Spleen (tissue), 7 donors: ENCODE measurements at regions not wholly inside any gene's neighbourhood (a gene's known extent, or its start where the extent isn't known, plus 50 kb on each side); places are given as distances from the start of the nearest gene placed in this dataset.

Experiments used
- CTCF ChIP-seq, 11 experiments: fragments of 200-600 bp in 7 of 11; fragments of 450-650 bp in 4 of 11; sonication (generic) in 4 of 11; IDR thresholded peaks in 8 of 11; conservative IDR thresholded peaks in 3 of 11; 1 replicate in 7 of 11; 2 replicates in 4 of 11; pipeline versions ENCODE4 v1.4.0 to v1.8.0; 2016 to 2021; ENCODE audit warnings: antibody characterized with exemption in 11 of 11, inconsistent platforms in 4 of 11, mild to moderate bottlenecking in 1 of 11
- POLR2A ChIP-seq, 3 donors: fragments of 450-650 bp; IDR thresholded peaks; one replicate each; pipeline ENCODE4 v1.5.1; 2017; ENCODE audit warnings: antibody characterized with exemption in 3 of 3, mild to moderate bottlenecking in 1 of 3
- POLR2AphosphoS5 ChIP-seq, 3 donors: sonication (generic); formaldehyde crosslinking; IDR thresholded peaks; one replicate each; pipeline ENCODE4 v1.5.1; 2017; ENCODE audit warnings: antibody characterized with exemption in 3 of 3
- donor health status: DM: no; HTN: no; CAD: no; lungs with moderate emphysema.
- donor health status: DM: no; HTN: no; CAD: no.
- donor health status: DM: no; HTN: no; CAD: no.

DNA sequence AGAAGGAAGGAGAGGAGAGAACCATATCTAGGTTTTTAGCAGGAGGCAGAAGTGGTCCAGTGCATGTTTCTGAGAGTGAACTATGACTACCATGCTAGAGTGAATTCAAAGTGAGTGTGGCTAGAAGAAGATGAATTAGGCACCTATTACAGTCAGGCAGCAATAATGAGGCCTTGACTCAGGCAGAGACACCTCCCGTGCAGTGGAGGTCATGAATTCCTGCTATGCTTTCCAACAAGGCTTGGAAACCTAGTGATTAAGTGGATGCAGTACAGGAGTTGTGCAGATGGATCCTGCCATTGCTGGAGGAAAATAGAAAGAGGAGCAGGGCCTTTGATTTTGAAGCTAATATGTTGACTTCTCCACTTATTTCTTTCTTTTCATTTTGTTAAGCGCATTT, 581.5 kb downstream of the RWDD3 start:
- TF ChIP-seq CTCF (IDR thresholded peaks at IDR 0.05 in 8 of 11, conservative IDR thresholded peaks at IDR 0.05 in 3 of 11) = no peak
- TF ChIP-seq POLR2A (IDR thresholded peaks at IDR 0.05) = no peak
- no peak for TF ChIP-seq POLR2AphosphoS5 (IDR thresholded peaks at IDR 0.05)
